ENCODE measurements at regions not wholly inside any gene's neighbourhood (a gene's known extent, or its start where the extent isn't known, plus 50 kb on each side); places are given as distances from the start of the nearest gene placed in this dataset.
A peak's percentile ranks its signal among the peaks of the same experiment; 100 is the strongest.

DNA sequence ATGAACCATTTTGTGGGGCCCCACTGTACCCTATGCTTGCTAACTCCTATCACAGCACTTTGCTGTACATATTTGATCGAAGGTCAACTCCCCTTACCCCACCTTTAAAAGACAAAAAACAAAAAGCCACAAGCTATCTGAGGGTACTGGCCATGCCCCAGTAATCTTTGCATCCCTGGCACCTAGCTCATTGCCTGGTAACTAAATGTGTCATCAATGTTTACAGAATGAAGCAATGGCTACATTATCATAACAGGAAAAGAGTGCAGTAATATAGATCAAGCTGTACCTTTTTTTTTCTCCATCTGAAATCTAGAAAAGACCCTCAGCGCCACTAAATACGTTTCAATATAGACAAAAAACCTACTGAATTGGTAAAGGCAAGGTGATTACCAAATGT, 188.0 kb downstream of the ELAVL2 start:
- Histone ChIP-seq H3K27ac (ENCODE audit: control insufficient read depth, insufficient read depth, low read length) (no peak overlapping the region), H3K36me3 (ENCODE audit: control insufficient read depth in 2 of 2, extremely low read depth in 1 of 2, insufficient read depth in 2 of 2, low read length in 2 of 2) (no peaks in the 10 kb centered on the region), H3K4me2 (ENCODE audit: control insufficient read depth, extremely low read depth, insufficient read depth, low read depth, low read length) (no peak overlapping the region), H2AFZ (ENCODE audit: control insufficient read depth, low read length) (no peak overlapping the region), H3K9ac (ENCODE audit: control insufficient read depth, extremely low read depth, insufficient read depth, low read length) (no peak overlapping the region), H3K79me2 (ENCODE audit: control insufficient read depth, insufficient read depth, low read length) (no peaks in the 10 kb centered on the region), H4K20me1 (ENCODE audit: control insufficient read depth, extremely low read depth, insufficient read depth, low read length) (no peaks in the 10 kb centered on the region), H3K4me1 (ENCODE audit: control insufficient read depth, extremely low read depth, insufficient read depth, low read length) (no peaks in the 10 kb centered on the region), H3K27me3 (ENCODE audit: control insufficient read depth, extremely low read depth, insufficient read depth, low read length) (no peaks in the 10 kb centered on the region), H3K9me1 (ENCODE audit: control insufficient read depth, extremely low read depth, insufficient read depth, low read length) (no peaks in the 10 kb centered on the region), H3K9me3 (ENCODE audit: control insufficient read depth, low read depth, low read length) (no peaks in the 10 kb centered on the region), H3K4me3 (ENCODE audit: control insufficient read depth in 2 of 3, extremely low read depth in 1 of 3, insufficient read depth in 2 of 3, low read depth in 1 of 3, low read length in 3 of 3) (no peak overlapping the region)
- TF ChIP-seq, protein P1, sequence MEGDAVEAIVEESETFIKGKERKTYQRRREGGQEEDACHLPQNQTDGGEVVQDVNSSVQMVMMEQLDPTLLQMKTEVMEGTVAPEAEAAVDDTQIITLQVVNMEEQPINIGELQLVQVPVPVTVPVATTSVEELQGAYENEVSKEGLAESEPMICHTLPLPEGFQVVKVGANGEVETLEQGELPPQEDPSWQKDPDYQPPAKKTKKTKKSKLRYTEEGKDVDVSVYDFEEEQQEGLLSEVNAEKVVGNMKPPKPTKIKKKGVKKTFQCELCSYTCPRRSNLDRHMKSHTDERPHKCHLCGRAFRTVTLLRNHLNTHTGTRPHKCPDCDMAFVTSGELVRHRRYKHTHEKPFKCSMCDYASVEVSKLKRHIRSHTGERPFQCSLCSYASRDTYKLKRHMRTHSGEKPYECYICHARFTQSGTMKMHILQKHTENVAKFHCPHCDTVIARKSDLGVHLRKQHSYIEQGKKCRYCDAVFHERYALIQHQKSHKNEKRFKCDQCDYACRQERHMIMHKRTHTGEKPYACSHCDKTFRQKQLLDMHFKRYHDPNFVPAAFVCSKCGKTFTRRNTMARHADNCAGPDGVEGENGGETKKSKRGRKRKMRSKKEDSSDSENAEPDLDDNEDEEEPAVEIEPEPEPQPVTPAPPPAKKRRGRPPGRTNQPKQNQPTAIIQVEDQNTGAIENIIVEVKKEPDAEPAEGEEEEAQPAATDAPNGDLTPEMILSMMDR (optimal IDR thresholded peaks at IDR 0.05 in 1 of 3, IDR thresholded peaks at IDR 0.05 in 1 of 3, conservative IDR thresholded peaks at IDR 0.05 in 1 of 3; ENCODE audit: extremely low read depth in 1 of 3, insufficient read depth in 2 of 3, low read length in 3 of 3): no peak
- no peak for TF ChIP-seq EZH2 (IDR thresholded peaks at IDR 0.05; ENCODE audit: low read length)
- DNase-seq (ENCODE audit: low read depth, low spot score): no peak
- peak; percentile 26 for FAIRE-seq
- dilution Hi-C loops (cut with MboI; ENCODE audit: extremely low pct_ligation_motif_present, low sequenced_read_pairs): no loop called here

DNA sequence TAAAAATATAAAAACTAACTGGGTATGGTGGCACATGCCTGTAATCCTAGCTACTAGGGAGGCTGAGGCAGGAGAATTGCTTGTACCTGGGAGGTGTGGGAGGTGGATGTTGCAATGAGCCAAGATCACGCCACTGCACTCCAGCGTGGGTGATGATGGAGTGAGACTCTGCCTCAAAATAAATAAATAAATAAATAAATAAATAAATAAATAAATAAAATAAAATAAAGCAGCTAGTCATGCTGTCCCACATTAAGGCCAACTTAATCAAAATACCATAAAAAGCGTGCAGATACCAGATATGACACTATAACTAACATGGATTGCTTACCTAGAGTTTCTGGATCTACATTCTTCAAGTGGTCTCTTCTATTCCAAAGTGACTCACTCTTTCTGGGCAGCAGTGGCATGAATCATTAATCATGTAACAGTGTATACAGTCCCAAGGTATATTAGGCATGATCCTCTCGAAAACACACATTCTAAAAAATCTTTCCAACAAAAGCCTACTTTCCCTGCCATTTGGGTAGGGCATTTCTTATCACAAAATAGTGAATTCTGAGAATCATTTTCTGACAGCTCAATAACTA, 187.1 kb downstream of the ELAVL2 start:
- TF ChIP-seq EZH2 (IDR thresholded peaks at IDR 0.05; ENCODE audit: low read length): no peak
- TF ChIP-seq, protein P1 (optimal IDR thresholded peaks at IDR 0.05 in 1 of 3, IDR thresholded peaks at IDR 0.05 in 1 of 3, conservative IDR thresholded peaks at IDR 0.05 in 1 of 3; ENCODE audit: extremely low read depth in 1 of 3, insufficient read depth in 2 of 3, low read length in 3 of 3): no peak
- DNase-seq (ENCODE audit: low read depth, low spot score) (no peak), FAIRE-seq (peak; percentile 75)
- no peaks in the 10 kb centered on the region for H4K20me1 ChIP-seq (ENCODE audit: control insufficient read depth, extremely low read depth, insufficient read depth, low read length)
- H3K4me3 ChIP-seq (ENCODE audit: control insufficient read depth in 2 of 3, extremely low read depth in 1 of 3, insufficient read depth in 2 of 3, low read depth in 1 of 3, low read length in 3 of 3): no peak overlapping the region
- no peaks in the 10 kb centered on the region for H3K9me3 ChIP-seq (ENCODE audit: control insufficient read depth, low read depth, low read length)
- H3K4me1 ChIP-seq (ENCODE audit: control insufficient read depth, extremely low read depth, insufficient read depth, low read length): no peaks in the 10 kb centered on the region
- H3K27ac ChIP-seq (ENCODE audit: control insufficient read depth, insufficient read depth, low read length): no peak overlapping the region
- no peaks in the 10 kb centered on the region for H3K9me1 ChIP-seq (ENCODE audit: control insufficient read depth, extremely low read depth, insufficient read depth, low read length)
- no peaks in the 10 kb centered on the region for H3K27me3 ChIP-seq (ENCODE audit: control insufficient read depth, extremely low read depth, insufficient read depth, low read length)
- dilution Hi-C loops (cut with MboI; ENCODE audit: extremely low pct_ligation_motif_present, low sequenced_read_pairs): no loop called here
- no peak overlapping the region for H3K9ac ChIP-seq (ENCODE audit: control insufficient read depth, extremely low read depth, insufficient read depth, low read length)
- H2AFZ ChIP-seq (ENCODE audit: control insufficient read depth, low read length): no peak overlapping the region
- no peaks in the 10 kb centered on the region for H3K36me3 ChIP-seq (ENCODE audit: control insufficient read depth in 2 of 2, extremely low read depth in 1 of 2, insufficient read depth in 2 of 2, low read length in 2 of 2)
- H3K4me2 ChIP-seq (ENCODE audit: control insufficient read depth, extremely low read depth, insufficient read depth, low read depth, low read length): no peak overlapping the region
- H3K79me2 ChIP-seq (ENCODE audit: control insufficient read depth, insufficient read depth, low read length): no peaks in the 10 kb centered on the region

Small RNAs in the stretch of these regions (small RNA-seq; reads per million reads assigned to genes)
- gene SUMO2P2 (ENCODE audit: insufficient read length in 3 of 3, low read depth in 3 of 3, low replicate concordance in 1 of 3): 0 reads per million in 3 experiments
